Dermis blood vessel endothelial cell (primary cell): ENCODE measurements at regions not wholly inside any gene's neighbourhood (a gene's known extent, or its start where the extent isn't known, plus 50 kb on each side); places are given as distances from the start of the nearest gene placed in this dataset.
"Not testable (repeated sequence)": the region's sequence is repeated elsewhere in the genome, so short reads cannot be mapped to it uniquely, and the experiment has no call there.

Source experiments
- DNase-seq: peaks from one replicate; pipeline ENCODE4 v3.0.0; 2010

DNA sequence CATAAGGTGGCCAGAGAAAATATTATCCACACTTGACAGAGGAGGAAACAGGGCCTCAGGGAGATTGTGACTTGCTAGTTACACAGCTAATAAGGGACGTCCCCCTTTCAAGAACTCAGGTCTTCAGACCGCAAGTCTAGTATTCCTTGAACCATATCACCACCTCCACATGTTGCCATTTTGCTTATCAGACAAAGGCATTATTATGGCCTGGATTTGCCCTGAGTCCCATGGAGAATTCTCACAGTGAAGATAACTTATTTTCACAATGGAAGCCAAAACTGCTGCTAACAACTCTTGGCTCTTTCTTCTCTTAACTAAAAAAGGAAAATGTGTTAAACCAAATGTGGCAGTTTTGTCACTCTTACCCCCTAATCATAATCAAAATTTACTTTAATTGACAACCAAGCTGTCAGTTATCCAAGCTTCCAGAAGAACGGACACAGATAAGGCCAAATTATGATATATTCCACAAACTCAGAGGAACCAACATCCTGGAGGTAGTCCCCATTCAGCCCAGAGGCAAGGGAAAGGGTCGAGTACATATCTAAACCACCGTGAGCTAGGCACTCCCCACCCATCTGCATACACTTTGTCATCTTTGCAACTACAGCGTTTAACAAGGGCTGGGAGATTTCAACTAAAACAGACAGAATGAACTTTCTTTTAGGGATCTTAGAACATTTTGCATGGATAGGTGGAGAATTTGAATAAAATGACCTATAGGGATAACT is 63.6 kb upstream of the THBS1 start:
- DNase-seq = no peak

DNA sequence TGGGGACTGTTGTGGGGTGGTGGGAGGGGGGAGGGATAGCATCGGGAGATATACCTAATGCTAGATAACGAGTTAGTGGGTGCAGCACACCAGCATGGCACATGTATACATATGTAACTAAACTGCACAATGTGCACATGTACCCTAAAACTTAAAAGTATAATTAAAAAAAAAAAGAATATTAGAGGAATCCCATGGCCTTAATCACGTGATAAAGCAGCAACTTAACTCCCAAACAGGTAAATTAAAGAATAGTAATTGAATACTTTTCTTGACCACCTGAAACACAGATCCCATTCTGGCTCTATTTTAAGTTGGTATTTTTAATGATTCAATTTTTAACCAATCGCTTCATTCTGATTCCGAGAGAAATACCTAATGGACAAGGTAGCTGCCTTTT is 56.9 kb upstream of the THBS1 start:
- not testable (repeated sequence) for DNase-seq

DNA sequence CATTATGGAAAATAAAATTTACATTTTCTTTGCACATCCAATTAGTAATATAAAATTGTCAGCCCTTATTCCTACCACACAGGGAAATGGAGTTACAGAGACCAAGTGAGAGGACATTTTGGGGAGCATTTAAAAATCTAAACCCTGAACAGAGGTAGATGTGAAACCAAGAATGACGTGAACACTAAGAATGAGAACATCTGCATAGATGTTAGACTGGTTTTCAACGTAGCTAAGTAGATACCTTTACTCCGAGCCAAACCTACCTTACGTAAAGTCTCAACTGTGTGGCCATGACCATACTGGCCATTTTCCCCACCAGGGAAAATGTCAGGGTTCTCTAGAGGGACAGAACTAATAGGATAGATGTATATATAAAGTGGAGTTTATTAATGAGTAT is 51.4 kb upstream of the THBS1 start:
- DNase-seq = no peak

DNA sequence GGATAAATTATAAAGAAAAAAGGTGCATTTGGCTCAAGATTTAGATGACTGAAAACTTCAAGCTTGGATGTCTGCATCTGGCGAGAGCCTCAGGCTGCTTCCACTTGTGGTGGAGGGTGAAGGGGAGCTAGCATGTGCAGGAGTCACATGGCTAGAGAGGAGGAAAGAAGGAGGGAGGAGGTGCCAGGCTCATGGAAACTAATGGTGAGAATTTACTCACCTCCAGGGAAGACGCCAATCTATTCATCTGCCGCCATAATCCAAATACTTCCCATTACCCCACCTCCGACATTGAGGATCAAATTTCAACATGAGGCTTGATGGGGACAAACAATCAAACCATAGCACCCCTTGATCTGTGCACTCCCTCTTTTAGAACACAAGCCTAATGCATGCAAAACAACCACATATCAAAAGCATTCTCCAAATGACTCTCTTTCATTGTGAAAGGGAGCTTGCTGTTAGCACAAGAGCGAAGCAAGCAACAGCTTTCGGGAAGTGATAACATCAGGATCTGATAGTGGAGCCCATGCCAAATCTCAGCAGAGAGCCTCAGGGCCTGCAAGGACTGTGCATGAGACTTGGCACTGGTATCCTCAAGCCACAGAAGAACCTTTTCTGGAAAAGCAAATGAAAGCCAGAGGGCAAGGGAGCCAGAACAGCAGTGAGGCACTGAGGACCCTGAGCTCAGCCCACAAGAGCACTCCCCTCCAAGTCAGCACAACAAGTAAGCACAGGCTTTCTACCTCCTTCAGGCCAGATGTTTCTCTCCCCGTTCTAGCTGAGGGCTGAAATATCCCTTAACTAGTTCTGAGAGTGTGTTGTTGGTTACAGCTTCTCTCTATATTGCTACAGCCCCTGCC is 50.2 kb upstream of the THBS1 start:
- no peak for DNase-seq
